ENCODE measurements at regions not wholly inside any gene's neighbourhood (a gene's known extent, or its start where the extent isn't known, plus 50 kb on each side); places are given as distances from the start of the nearest gene placed in this dataset.

- POLR2A ChIA-PET, result no interaction called here
- CTCF ChIA-PET (ENCODE audit: low intra/inter-chr PET ratio, low total read pairs), result no interaction called here
- Histone ChIP-seq H3K9ac (ENCODE audit: insufficient read depth, low read depth, low read length) (no peak overlapping the region), H3K4me1 (ENCODE audit: insufficient read depth, low read length) (no peaks in the 10 kb centered on the region), H2AFZ (ENCODE audit: low read length) (no peak overlapping the region), H3K4me2 (ENCODE audit: low read depth, low read length) (no peak overlapping the region), H3K79me2 (ENCODE audit: insufficient read depth, low read length) (no peaks in the 10 kb centered on the region), H3K36me3 (replicated peaks in 1 of 2; ENCODE audit: control insufficient read depth in 1 of 2, insufficient read depth in 2 of 2, low read length in 2 of 2) (no peaks in the 10 kb centered on the region), H3K9me3 (ENCODE audit: low read length) (peaks cover 38% of the 10 kb centered on the region), H4K20me1 (ENCODE audit: insufficient read depth, low read length) (no peaks in the 10 kb centered on the region), H3K27ac (ENCODE audit: extremely low read length, insufficient read depth, low read length) (no peak overlapping the region), H3K27me3 (ENCODE audit: control insufficient read depth in 1 of 2, insufficient read depth in 2 of 2, low read length in 2 of 2) (no peaks in the 10 kb centered on the region), H3K4me3 (replicated peaks in 1 of 3; ENCODE audit: insufficient read depth in 1 of 3, low read depth in 2 of 3, low read length in 3 of 3) (no peak overlapping the region)
- ATAC-seq (no peak), FAIRE-seq (no peak), DNase-seq (ENCODE audit: low spot score) (no peak)
- intact Hi-C loops (cut with micrococcal nuclease; ENCODE audit: unreplicated experiment) (no loop called here), in situ Hi-C loops (cut with HindIII; ENCODE audit: extremely low pct_ligation_motif_present, low pct_unique_long_range_greater_than_20kb) (no loop called here)
- no TSS peak for BruUV-seq (replicated peaks)
- WGBS (ENCODE audit: low lambda C conversion rate), result 2% methylated on average over 4 of the region's 4 CpGs
- TF ChIP-seq ZNF121 (CRISPR knock-in tag; IDR thresholded peaks at IDR 0.05) (no peak), ZC3H13 (CRISPR knock-in tag; IDR thresholded peaks at IDR 0.05) (no peak), ZSCAN12 (CRISPR knock-in tag; IDR thresholded peaks at IDR 0.05) (no peak), PITX1 (CRISPR knock-in tag; IDR thresholded peaks at IDR 0.05) (no peak), PREB (CRISPR knock-in tag; IDR thresholded peaks at IDR 0.05) (no peak), ZHX2 (IDR thresholded peaks at IDR 0.05; ENCODE audit: low read depth) (no peak), ZHX2 (CRISPR knock-in tag; IDR thresholded peaks at IDR 0.05; ENCODE audit: borderline replicate concordance) (no peak), NFIB (CRISPR knock-in tag; IDR thresholded peaks at IDR 0.05; ENCODE audit: borderline replicate concordance) (no peak), MED8 (CRISPR knock-in tag; IDR thresholded peaks at IDR 0.05; ENCODE audit: insufficient replicate concordance) (no peak), ZNF564 (CRISPR knock-in tag; IDR thresholded peaks at IDR 0.05) (no peak), ZNF660 (CRISPR knock-in tag; IDR thresholded peaks at IDR 0.05; ENCODE audit: borderline replicate concordance, low read depth) (no peak)
- TF ChIP-seq, protein P1, sequence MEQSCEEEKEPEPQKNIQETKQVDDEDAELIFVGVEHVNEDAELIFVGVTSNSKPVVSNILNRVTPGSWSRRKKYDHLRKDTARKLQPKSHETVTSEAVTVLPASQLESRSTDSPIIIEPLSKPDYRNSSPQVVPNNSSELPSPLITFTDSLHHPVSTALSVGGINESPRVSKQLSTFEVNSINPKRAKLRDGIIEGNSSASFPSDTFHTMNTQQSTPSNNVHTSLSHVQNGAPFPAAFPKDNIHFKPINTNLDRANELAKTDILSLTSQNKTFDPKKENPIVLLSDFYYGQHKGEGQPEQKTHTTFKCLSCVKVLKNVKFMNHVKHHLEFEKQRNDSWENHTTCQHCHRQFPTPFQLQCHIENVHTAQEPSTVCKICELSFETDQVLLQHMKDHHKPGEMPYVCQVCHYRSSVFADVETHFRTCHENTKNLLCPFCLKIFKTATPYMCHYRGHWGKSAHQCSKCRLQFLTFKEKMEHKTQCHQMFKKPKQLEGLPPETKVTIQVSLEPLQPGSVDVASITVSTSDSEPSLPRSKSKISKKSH (CRISPR knock-in tag; IDR thresholded peaks at IDR 0.05; ENCODE audit: borderline replicate concordance), result no peak
- TF ChIP-seq, protein P2, sequence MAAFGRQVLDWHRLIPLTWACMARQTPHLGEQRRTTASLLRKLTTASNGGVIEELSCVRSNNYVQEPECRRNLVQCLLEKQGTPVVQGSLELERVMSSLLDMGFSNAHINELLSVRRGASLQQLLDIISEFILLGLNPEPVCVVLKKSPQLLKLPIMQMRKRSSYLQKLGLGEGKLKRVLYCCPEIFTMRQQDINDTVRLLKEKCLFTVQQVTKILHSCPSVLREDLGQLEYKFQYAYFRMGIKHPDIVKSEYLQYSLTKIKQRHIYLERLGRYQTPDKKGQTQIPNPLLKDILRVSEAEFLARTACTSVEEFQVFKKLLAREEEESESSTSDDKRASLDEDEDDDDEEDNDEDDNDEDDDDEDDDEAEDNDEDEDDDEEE (CRISPR knock-in tag; IDR thresholded peaks at IDR 0.05), result no peak
- TF ChIP-seq, protein P3, sequence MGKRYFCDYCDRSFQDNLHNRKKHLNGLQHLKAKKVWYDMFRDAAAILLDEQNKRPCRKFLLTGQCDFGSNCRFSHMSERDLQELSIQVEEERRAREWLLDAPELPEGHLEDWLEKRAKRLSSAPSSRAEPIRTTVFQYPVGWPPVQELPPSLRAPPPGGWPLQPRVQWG (CRISPR knock-in tag; IDR thresholded peaks at IDR 0.05; ENCODE audit: borderline replicate concordance, low read depth), result no peak
Observed at GRCh38 chr6:166050559-166050958, 117.1 kb downstream of the TBXT start.
